HG03280 (cell line): ENCODE measurements at regions not wholly inside any gene's neighbourhood (a gene's known extent, or its start where the extent isn't known, plus 50 kb on each side); places are given as distances from the start of the nearest gene placed in this dataset.

Experiments used
- ATAC-seq: cut with Tn5 transposase; IDR thresholded peaks from one replicate; pipeline ENCODE4 v1.9.1; 2021; ENCODE audit warnings: mild to moderate bottlenecking, moderate library complexity; ENCODE audit not compliant: unreplicated experiment

DNA sequence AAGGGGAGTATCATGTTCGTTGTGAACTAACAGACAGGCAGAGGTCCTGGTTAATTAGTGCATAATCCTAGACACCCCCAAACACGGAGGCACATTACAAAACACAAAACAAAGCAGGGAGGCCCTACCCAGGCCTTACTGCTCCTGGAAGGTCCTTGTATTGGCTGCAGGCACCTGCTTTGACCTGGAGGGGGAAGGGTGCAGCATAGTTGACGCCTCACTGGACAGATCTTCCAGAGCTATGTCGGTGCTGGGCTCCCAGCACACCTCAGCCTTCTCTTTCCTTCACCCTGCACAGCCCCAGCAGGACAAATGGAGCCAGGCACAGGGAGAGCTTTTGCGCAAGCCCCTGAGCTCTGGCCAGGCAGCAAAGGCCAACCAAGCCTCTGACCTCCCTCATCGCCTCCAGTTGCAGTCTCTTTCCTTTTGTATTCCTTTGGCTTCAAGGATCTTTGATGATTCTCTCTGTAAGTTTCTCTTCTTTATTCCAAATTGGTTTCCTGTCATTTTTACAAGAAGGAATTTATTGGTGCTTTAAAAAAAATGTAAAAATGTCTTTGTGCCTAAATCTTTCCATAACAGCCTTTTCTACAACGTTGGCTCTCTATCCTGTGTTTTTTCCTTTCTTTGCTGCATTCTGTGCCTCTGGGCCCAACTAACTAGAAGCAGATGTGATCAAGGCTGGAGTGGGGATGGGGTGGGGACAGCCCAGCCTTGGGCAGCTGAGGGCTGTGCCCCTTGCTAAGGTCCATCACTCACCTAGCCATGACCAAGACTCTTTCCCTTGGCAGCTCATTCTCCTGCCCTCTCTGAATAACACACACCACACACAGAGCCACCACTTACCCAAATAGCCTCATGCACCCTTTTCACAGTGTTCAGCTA, 317.1 kb upstream of the NPVF start:
- ATAC-seq = no peak

DNA sequence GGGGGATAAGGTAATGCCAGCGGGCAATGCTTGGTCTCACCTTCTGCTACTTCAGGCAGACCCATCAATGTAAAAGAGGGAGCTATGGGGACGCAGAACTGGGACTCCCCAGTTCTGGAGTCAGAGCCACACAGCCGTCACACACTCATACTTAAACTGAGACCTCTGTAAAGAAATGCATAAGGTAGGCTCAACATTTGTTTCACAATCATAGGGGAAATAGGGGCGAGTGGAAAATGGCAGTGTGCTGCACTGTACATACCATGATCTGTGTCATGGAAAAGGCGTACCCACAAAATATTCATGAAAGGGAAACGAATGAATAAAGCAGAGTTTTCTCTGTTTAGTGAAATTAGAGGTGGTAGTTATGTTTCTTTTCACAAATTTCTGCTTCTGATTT, 318.0 kb upstream of the NPVF start:
- no peak for ATAC-seq

DNA sequence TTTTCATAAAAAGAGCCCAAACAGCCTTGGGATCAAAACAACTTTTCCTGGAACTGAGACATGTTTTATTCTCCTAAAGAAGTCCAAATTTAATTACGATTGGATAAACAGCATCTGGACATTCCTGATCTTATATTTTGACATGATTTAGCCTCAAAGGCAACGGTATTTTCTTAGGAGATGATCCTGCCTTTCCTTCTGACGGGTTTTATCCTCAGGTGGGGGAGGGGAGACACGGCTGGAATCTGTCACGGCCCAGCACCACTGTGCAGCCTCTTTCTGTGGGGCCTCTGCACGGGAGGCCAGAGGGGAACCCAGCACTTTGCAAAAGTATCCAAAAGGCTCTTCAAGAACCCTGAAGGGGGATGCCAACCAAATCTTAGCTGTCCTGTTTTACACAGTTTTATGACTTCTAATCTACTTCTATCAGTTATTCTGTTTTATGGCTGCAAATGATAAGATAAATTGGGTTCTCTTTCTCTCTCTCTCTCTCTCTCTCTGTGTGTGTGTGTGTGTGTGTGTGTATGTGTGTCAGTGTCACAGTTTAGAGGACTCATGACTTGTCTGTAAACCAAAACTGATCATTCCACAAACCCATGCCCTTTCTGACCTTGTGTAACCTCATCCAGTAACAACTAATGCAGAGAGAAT, 321.1 kb upstream of the NPVF start:
- no peak for ATAC-seq

DNA sequence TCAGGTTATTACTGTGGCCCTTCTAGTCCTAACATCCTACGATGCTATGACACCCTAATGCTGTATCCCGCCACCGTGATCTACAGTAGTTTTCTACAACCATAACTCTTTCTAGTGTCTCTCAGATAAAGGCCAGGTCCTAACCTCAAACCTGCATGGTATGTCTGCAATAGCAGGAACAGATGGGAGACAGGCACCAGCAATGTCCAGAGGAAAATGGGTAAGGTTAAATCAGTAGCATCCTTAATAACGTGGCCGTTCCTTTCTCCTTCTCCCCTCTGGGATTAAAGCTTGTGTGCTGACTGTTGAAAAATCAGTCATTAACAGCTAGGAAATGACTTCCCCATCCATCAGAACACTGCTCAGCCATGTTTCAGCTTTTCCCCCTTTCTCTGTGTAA, 321.9 kb upstream of the NPVF start:
- ATAC-seq = no peak

DNA sequence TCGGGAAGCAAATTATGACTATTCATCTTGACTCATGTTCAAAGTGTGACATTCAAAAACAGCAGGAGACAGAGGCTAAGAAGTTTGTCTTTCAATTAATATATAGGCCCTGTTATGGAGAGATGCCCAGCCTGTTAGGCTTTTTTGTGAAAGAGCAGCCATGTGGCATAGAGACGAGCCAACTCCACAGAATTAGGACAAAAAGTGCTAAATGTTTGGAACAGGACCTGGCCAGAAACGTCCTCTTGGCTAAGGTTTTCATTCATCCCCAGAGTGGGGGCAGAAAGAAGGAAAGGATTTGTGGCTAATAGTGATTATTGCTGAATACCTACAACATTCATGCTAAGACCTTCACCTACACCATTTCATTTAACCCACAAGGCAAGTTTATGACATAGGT, 324.7 kb upstream of the NPVF start:
- no peak for ATAC-seq

DNA sequence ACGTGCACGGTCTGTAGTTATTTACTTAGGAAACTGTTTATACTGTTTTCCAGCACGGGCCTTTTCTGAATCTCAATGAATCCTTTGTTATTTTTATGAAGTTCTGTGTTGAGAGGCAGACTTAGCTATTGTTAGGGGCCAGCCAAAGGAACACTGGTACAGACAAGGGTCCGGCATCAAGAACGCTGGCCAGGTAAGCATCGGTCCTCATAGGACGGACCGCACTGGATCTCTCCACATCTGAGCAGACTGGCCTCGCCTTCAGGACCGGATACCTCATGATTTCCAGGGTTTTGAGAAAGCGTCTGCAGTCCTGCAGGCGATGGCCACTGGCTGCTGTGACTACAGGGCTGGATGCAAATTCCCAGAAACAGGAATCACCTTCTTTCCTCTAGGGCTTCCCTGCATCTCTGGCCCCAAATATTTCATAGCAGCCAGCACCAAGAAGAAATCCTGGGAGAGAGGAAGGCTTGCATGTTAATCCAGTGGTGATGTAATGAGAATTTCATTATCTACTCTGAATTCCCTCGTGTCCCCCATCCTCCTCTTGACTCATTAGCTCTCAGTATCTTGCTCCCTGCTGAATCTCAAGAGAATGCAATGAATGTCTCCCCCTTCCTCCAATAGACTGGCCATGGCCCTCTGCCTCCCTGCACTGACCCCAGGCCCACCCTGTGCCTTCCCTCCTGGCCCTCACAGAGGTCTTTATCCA, 325.4 kb upstream of the NPVF start:
- ATAC-seq = no peak

DNA sequence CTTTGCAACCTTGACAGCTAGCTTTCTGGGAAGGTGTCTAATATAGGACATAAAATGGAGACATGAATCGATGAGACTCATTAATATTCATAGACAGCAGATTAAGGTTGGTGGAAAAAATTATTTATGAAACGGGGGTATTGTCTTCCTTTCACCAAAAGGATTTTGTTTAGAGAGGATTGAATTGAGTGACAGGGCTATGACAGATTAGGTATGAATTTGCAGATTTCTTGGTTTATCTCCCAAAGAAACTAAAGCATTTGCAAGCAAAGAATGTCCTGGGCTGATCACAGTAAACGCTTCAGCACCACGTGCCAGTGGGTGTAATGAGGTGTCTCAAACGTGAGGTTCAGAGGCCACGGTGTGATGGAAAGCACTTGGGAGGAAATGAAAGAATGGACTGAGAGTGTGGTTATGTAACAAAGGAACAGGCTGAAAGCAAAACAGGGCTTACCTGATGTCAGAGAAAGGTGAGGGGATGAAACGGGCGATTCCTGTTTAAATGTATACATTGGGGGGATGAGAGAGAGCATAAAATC, 329.2 kb upstream of the NPVF start:
- ATAC-seq = no peak

DNA sequence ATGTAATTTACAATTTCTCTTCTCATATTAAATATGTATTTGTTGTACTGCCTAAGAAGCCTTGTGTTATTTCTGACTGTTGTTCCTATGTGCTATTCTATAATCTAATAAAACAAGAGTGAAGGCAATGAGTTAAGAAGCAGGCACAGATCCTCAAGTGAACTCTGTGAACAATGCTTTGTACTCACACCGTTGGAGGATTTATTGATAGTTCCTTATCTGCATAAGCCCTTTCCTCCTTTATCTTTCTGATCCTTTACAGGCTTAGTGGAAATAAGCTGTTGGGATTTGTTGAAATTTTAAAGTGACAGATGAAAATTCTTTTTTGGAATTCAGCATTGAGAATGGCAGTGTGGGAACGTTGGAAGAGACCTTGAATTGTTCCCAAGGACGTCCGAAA, 329.6 kb upstream of the NPVF start:
- no peak for ATAC-seq

DNA sequence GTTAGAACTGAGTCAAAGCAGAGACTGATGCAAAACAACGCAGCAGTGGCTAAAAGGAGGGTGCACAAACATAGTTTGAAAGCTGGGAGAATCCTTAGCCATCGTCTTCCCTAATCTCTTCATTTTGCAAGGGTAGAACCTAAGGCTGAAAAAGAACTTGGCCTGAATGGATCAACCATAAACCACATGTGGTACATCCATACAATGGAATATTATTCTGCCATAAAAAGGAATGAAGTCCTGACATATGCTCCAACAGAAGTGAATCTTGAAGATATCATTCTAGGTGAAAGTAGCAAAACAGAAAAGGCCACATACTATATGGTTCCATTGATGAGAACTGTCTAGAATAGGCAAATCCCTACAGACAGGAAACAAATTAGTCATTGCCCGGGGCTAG, 330.3 kb upstream of the NPVF start:
- ATAC-seq = no peak

DNA sequence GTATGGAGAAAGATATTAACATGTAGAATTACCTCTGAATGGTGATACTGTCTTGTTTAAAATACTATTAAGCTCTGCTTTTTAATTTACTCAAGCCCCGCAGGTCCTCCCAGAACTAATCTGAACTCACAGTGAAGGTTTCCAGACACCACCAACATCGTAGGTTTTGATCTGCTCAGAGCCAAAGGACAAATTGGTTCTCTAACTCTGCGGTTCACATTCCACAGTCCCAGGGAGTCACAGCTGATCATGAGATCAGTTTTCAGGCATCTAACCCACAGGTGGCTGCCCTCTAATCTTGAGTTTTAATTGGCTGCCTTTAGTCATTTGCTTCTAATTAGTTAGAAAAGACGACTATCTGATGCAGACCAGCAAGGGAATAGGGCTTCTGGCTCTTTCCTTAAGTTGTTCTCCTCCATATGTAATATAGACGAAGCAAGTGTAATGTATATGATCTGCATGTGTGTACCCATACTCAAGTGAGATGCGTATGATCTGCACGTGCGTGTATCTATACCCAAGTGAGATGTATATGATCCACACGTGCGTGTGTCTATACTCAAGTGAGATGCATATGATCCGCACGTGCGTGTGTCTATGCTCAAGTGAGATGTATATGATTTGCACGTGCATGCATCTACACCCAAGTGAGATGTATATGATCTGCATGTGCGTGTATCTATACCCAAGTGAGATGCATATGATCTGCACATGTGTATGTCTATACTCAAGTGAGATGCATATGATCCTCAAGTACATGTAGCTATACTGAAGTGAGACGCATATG, 331.5 kb upstream of the NPVF start:
- no peak for ATAC-seq

DNA sequence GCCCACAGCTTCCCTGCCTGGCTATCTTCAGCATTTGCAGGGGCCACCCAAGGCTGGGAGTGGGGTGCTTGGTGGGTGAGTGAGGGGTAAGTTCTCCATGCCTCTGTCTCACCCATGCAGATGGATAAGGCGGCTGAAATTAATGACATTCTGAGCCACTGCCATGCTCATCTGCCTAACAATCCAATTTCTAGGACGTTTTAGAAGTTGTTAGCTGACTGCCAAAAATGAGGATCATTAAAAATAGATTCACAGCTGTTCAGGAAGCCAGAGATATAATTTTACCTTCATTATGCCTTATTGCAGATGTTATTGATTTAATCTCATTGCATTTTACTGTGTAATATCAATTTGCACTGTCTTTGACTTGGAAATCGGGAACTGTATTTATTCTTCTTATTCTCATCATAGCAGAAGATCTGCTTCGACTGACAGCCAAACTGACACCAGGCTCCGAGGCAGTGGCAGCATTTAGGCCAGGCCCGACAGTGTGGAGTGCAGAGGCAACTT, 334.4 kb upstream of the NPVF start:
- ATAC-seq = no peak

DNA sequence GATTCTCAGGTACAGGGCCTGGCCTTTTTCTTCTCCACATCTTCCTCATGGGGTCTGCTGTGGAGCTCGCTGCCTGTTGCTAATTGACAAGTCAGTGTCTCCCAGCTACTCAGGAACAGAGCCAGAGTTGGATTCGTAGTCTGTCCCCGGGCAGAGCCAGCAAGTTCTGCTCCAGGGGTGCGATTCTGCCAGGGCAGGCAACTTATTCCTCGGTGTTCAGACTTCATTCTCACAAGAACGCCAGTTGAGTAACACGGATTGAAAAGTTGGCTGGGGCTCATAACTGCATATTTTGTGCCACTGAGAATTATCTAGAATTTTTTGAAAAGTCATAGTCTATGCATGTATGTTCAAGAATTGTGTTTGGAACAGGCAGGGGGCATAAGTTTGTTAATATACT, 336.7 kb upstream of the NPVF start:
- no peak for ATAC-seq

DNA sequence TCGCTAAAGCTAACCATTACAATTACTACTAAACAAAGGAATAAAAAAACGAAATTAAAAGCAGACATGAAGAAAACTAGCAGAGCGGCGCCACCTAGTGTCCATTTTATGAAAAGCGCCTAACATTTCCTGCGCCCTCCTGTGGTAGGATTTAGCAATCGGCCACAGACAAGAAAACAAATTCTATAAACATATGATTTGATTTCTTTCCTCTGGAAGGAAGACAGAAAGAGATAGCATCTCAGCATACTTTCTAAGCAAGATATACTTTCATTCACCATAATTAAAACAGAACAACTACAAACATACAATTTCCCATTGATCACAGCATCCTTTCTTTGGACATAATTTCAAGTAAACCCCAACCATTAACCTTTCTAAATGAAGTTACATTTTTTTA, 337.7 kb upstream of the NPVF start:
- no peak for ATAC-seq

DNA sequence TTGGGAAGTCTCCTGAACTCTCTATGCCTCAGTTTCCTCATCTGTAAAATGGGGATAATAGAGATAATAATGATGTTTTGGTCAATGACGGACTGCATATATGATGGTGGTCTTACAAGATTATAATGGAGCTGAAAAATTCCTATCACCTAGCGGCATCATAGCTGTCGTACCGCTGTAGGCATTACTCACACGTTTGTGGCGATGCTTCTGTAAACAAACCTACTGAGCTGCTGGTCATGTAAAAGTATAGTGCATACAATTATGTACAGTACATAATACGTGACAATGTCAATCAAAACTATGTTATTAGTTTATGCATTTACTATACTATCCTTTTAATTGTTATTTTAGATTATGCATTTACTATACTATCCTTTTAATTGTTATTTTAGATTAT, 339.1 kb upstream of the NPVF start:
- no peak for ATAC-seq

DNA sequence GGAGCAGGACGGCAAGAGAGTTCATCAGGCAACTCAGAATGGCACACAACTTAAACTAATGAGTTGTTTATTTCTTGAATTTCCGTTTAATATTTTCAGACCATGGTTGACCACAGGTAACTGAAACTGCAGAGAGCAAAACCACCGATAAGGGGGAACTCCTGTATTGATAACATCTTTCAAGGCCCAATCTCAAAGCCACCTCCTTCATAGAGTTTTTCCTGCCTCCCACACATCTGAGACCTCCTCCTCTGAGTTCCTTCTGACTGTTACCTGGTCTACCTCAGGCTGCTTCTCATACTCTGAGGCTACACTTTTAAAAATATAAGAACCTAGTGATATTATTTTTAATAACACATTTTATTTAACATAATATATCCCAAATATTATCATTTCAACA, 341.5 kb upstream of the NPVF start:
- ATAC-seq = no peak

DNA sequence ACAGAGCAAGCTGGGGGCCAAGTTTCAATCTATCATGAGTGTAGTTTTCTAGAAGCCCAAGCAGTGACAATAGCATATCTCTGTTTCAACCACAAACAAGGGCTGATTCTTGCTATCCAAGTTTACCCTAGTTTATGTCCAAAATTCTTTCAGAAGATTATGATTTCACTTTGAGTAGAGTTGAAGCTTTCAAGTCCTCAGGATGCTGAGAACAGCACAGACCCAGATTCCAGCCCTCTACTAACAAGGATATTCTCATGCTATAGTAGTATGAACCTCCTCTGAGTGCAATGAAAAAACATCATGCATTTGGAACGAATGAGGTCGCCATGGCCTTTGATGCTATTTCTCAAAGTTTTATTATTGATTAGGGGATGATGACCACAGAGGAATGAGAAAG, 344.1 kb upstream of the NPVF start:
- ATAC-seq = no peak

DNA sequence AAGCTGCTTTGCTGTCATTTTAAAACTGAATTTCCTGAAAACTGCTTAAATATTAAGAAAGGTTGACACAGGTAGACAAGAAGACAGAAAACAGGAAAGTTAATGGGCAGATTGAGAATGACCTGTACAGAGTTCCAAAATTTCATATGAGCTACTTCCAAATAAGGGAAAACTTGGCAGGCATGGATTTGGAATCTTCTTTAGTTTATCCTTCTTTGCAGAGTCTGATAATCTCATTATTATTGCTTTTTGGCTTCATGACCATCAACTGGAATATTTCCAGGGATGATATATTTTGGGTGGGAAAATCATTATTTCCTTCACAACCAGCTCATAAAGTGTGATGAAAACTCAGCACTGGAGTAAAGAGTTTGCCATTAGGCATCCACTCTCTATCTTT, 346.5 kb upstream of the NPVF start:
- no peak for ATAC-seq

DNA sequence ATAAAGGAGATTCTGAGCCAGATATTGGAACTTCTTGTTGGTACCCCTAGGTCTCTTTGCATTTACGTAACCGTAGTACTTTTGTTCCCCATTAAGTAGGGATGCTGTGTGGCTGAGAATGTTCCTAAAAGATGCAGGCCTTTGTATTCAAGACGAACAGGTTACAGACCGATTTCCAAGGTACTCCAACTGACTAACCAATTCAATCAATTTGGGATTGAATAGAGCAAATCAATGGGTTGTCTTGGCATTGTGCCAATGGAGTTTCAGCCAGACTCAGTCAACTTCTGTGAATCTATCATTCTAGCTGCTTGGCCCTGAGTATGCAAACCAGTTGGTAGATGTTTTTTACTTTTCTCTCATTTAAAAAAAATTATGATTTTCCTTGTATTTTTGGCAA, 347.3 kb upstream of the NPVF start:
- ATAC-seq = no peak

DNA sequence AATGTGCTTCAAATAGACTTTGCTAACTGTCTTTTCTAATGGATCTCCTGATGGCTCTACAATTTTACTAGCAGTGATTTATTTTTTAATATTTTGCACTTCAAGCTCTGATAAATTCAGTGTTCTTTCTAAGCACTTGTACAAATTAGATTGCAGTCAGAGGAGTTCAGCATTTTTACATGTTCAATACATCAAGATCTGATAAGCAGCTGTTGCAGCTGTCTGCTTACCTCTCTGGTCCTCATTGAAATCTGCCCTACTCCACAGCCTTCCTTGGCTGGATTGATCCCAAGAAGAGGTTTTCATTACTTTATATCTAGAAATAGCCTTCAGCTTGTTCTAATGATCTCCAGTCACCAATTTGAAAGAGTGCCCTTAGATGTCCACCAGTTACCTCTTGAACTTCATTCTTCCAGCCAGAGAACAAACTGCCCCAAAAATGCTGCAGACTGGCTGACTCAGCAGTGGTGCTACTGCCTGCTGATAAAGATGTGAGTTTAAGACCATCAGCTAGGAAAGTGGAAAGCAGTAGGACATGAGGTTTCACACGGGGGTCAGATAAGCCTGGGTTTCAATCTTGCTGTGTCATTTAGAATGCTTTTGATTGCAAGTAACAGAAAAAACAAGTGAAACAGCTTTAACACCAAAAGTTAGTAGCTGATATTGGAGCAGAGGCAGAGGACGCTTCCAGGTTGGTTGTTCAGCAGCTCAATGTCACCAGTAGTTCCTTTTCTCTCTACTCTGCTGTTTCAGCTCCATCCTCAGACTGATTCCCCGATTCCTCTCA, 350.9 kb upstream of the NPVF start:
- no peak for ATAC-seq

DNA sequence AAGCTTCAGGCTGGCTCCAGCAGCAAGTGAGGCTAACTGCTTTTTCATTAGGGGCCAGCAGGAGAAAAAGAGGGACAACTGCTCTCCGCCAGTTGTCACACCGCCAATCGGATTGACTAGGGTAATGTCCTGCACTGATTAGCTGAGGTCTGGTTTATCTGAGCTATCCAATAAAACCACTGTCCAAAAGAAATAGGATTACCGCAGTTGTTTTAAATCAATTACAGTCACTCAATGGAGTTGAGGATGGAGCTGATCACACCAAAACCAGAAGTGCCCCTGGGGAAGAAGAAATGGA, 351.4 kb upstream of the NPVF start:
- no peak for ATAC-seq
